Activated naive CD4-positive, alpha-beta T cell treated with anti-CD3 and anti-CD28 coated beads, Interleukin-2, amount 10 ng/mL, durations not matched to agents 7 days and 5 days (primary cell): ENCODE measurements at regions not wholly inside any gene's neighbourhood (a gene's known extent, or its start where the extent isn't known, plus 50 kb on each side); places are given as distances from the start of the nearest gene placed in this dataset.
"Not testable (repeated sequence)": the region's sequence is repeated elsewhere in the genome, so short reads cannot be mapped to it uniquely, and the experiment has no call there.

Source experiments
- CTCF ChIA-PET: fragments of 350-600 bp; sonication (Branson Sonifier 250); formaldehyde crosslinking; loops from one replicate; lab custom pipeline; 2021; ENCODE audit warnings: antibody characterized with exemption; lab: Charles Lee
- DNase-seq: peaks from one replicate; pipeline ENCODE4 v3.0.0-alpha.2; 2020
- H3K27ac Mint-ChIP-seq: one replicate; pipeline ENCODE4 v1.8.0; 2021; ENCODE audit warnings: mild to moderate bottlenecking, moderate library complexity, mixed read lengths
- H3K27me3 Mint-ChIP-seq: one replicate; pipeline ENCODE4 v1.8.0; 2021; ENCODE audit warnings: mild to moderate bottlenecking, mixed read lengths
- H3K36me3 Mint-ChIP-seq: one replicate; pipeline ENCODE4 v1.8.0; 2021; ENCODE audit warnings: mixed read lengths
- H3K4me1 Mint-ChIP-seq: one replicate; pipeline ENCODE4 v1.8.0; 2021; ENCODE audit warnings: mixed read lengths
- H3K4me3 Mint-ChIP-seq: one replicate; pipeline ENCODE4 v1.8.0; 2021; ENCODE audit warnings: mild to moderate bottlenecking, moderate library complexity, mixed read lengths
- H3K9me3 Mint-ChIP-seq: one replicate; pipeline ENCODE4 v1.8.0; 2021; ENCODE audit warnings: mixed read lengths

GRCh38 chr4:27964095-27964494, 1103.5 kb downstream of the STIM2 start:
- no peak overlapping the region for H3K4me3 Mint-ChIP-seq
- no peaks in the 10 kb centered on the region for H3K27me3 Mint-ChIP-seq
- H3K4me1 Mint-ChIP-seq = no peaks in the 10 kb centered on the region
- CTCF ChIA-PET = no interaction called here
- no peak overlapping the region for H3K27ac Mint-ChIP-seq
- no peak for DNase-seq
- no peaks in the 10 kb centered on the region for H3K36me3 Mint-ChIP-seq
- peaks cover 1% of the 10 kb centered on the region for H3K9me3 Mint-ChIP-seq

GRCh38 chr4:27966664-27967063, 1106.0 kb downstream of the STIM2 start:
- Mint-ChIP-seq H3K4me3 (no peak overlapping the region), H3K9me3 (peaks cover 1% of the 10 kb centered on the region), H3K27ac (no peak overlapping the region), H3K4me1 (no peaks in the 10 kb centered on the region), H3K36me3 (no peaks in the 10 kb centered on the region), H3K27me3 (no peaks in the 10 kb centered on the region)
- CTCF ChIA-PET = no interaction called here
- DNase-seq = no peak

- H3K4me1 Mint-ChIP-seq = no peaks in the 10 kb centered on the region
- H3K4me3 Mint-ChIP-seq = no peak overlapping the region
- H3K27ac Mint-ChIP-seq = no peak overlapping the region
- DNase-seq = no peak
- peaks cover 19% of the 10 kb centered on the region for H3K9me3 Mint-ChIP-seq
- CTCF ChIA-PET = no interaction called here
- H3K36me3 Mint-ChIP-seq = no peaks in the 10 kb centered on the region
- H3K27me3 Mint-ChIP-seq = no peaks in the 10 kb centered on the region
Measured at GRCh38 chr4:27973056-27973455, 1112.4 kb downstream of the STIM2 start.

GRCh38 chr4:27973700-27974099, 1113.1 kb downstream of the STIM2 start:
- H3K36me3 Mint-ChIP-seq = no peaks in the 10 kb centered on the region
- H3K9me3 Mint-ChIP-seq = peaks cover 19% of the 10 kb centered on the region
- no peaks in the 10 kb centered on the region for H3K4me1 Mint-ChIP-seq
- no peak overlapping the region for H3K4me3 Mint-ChIP-seq
- CTCF ChIA-PET = no interaction called here
- DNase-seq = no peak
- H3K27ac Mint-ChIP-seq = no peak overlapping the region
- no peaks in the 10 kb centered on the region for H3K27me3 Mint-ChIP-seq

- H3K27ac Mint-ChIP-seq = no peak overlapping the region
- peaks cover 24% of the 10 kb centered on the region for H3K9me3 Mint-ChIP-seq
- CTCF ChIA-PET = no interaction called here
- H3K27me3 Mint-ChIP-seq = no peaks in the 10 kb centered on the region
- no peak overlapping the region for H3K4me3 Mint-ChIP-seq
- no peaks in the 10 kb centered on the region for H3K36me3 Mint-ChIP-seq
- DNase-seq = no peak
- no peaks in the 10 kb centered on the region for H3K4me1 Mint-ChIP-seq
Measured at GRCh38 chr4:27974339-27974738, 1113.7 kb downstream of the STIM2 start.

GRCh38 chr4:27974881-27975280, 1114.2 kb downstream of the STIM2 start:
- H3K27me3 Mint-ChIP-seq, H3K4me1 Mint-ChIP-seq, H3K36me3 Mint-ChIP-seq, DNase-seq, H3K4me3 Mint-ChIP-seq, CTCF ChIA-PET, H3K27ac Mint-ChIP-seq: not testable (repeated sequence)
- H3K9me3 Mint-ChIP-seq = peaks cover 27% of the 10 kb centered on the region

GRCh38 chr4:27978427-27979109, 1117.9 kb downstream of the STIM2 start:
- H3K9me3 Mint-ChIP-seq = peaks cover 34% of the 10 kb centered on the region
- H3K4me3 Mint-ChIP-seq, H3K4me1 Mint-ChIP-seq, H3K36me3 Mint-ChIP-seq, CTCF ChIA-PET, H3K27me3 Mint-ChIP-seq, DNase-seq, H3K27ac Mint-ChIP-seq: not testable (repeated sequence)

GRCh38 chr4:27985522-27985921, 1124.9 kb downstream of the STIM2 start:
- DNase-seq = no peak
- H3K27me3 Mint-ChIP-seq = no peaks in the 10 kb centered on the region
- H3K36me3 Mint-ChIP-seq = no peaks in the 10 kb centered on the region
- CTCF ChIA-PET = no interaction called here
- H3K27ac Mint-ChIP-seq = no peak overlapping the region
- peaks cover 6% of the 10 kb centered on the region for H3K9me3 Mint-ChIP-seq
- H3K4me3 Mint-ChIP-seq = no peak overlapping the region
- no peaks in the 10 kb centered on the region for H3K4me1 Mint-ChIP-seq

GRCh38 chr4:27986476-27986875, 1125.8 kb downstream of the STIM2 start:
- H3K9me3 Mint-ChIP-seq = peaks cover 5% of the 10 kb centered on the region
- no peaks in the 10 kb centered on the region for H3K36me3 Mint-ChIP-seq
- no peak overlapping the region for H3K4me3 Mint-ChIP-seq
- no peaks in the 10 kb centered on the region for H3K27me3 Mint-ChIP-seq
- DNase-seq = no peak
- no peaks in the 10 kb centered on the region for H3K4me1 Mint-ChIP-seq
- CTCF ChIA-PET = no interaction called here
- H3K27ac Mint-ChIP-seq = no peak overlapping the region

GRCh38 chr4:28001698-28002097, 1141.1 kb downstream of the STIM2 start:
- Mint-ChIP-seq H3K27me3 (no peaks in the 10 kb centered on the region), H3K4me3 (no peak overlapping the region), H3K27ac (no peak overlapping the region)

GRCh38 chr4:28004520-28004919, 1143.9 kb downstream of the STIM2 start:
- H3K27ac Mint-ChIP-seq = no peak overlapping the region
- H3K4me3 Mint-ChIP-seq = no peak overlapping the region
- no peaks in the 10 kb centered on the region for H3K27me3 Mint-ChIP-seq
- peaks cover 4% of the 10 kb centered on the region for H3K9me3 Mint-ChIP-seq
- CTCF ChIA-PET = no interaction called here
- H3K4me1 Mint-ChIP-seq = no peaks in the 10 kb centered on the region
- H3K36me3 Mint-ChIP-seq = no peaks in the 10 kb centered on the region
- DNase-seq = no peak

More at GRCh38 chr4:28001698-28002097, 1141.1 kb downstream of the STIM2 start:
- DNase-seq = no peak
- Mint-ChIP-seq H3K9me3 (peaks cover 10% of the 10 kb centered on the region), H3K36me3 (no peaks in the 10 kb centered on the region), H3K4me1 (no peaks in the 10 kb centered on the region)
- CTCF ChIA-PET = no interaction called here

GRCh38 chr4:28006021-28006420, 1145.4 kb downstream of the STIM2 start:
- no peak for DNase-seq
- no peaks in the 10 kb centered on the region for H3K4me1 Mint-ChIP-seq
- no peak overlapping the region for H3K4me3 Mint-ChIP-seq
- H3K27ac Mint-ChIP-seq = no peak overlapping the region
- H3K27me3 Mint-ChIP-seq = no peaks in the 10 kb centered on the region
- CTCF ChIA-PET = no interaction called here
- no peaks in the 10 kb centered on the region for H3K36me3 Mint-ChIP-seq
- peaks cover 4% of the 10 kb centered on the region for H3K9me3 Mint-ChIP-seq

- Mint-ChIP-seq H3K36me3 (no peaks in the 10 kb centered on the region), H3K9me3 (peaks cover 2% of the 10 kb centered on the region), H3K4me1 (no peaks in the 10 kb centered on the region), H3K27me3 (no peaks in the 10 kb centered on the region), H3K27ac (no peak overlapping the region), H3K4me3 (no peak overlapping the region)
- CTCF ChIA-PET = no interaction called here
- no peak for DNase-seq
Measured at GRCh38 chr4:28007693-28008092, 1147.1 kb downstream of the STIM2 start.

- CTCF ChIA-PET = no interaction called here
- Mint-ChIP-seq H3K36me3 (no peaks in the 10 kb centered on the region), H3K27ac (no peak overlapping the region), H3K4me1 (no peaks in the 10 kb centered on the region), H3K9me3 (peaks cover 8% of the 10 kb centered on the region), H3K4me3 (no peak overlapping the region), H3K27me3 (no peaks in the 10 kb centered on the region)
- no peak for DNase-seq
Measured at GRCh38 chr4:28009541-28009940, 1148.9 kb downstream of the STIM2 start.

GRCh38 chr4:28010577-28011240, 1150.1 kb downstream of the STIM2 start:
- Mint-ChIP-seq H3K27me3 (no peaks in the 10 kb centered on the region), H3K36me3 (no peaks in the 10 kb centered on the region)
- CTCF ChIA-PET = no interaction called here

More at GRCh38 chr4:28010577-28011240, 1150.1 kb downstream of the STIM2 start:
- Mint-ChIP-seq H3K4me3 (no peak overlapping the region), H3K4me1 (no peaks in the 10 kb centered on the region), H3K27ac (no peak overlapping the region), H3K9me3 (peaks cover 8% of the 10 kb centered on the region)
- no peak for DNase-seq
